NB4 (cell line): ENCODE measurements at regions not wholly inside any gene's neighbourhood (a gene's known extent, or its start where the extent isn't known, plus 50 kb on each side); places are given as distances from the start of the nearest gene placed in this dataset.

Experiments
- CTCF ChIP-seq: IDR thresholded peaks from one replicate; pipeline ENCODE4 v1.5.1; 2012; ENCODE audit warnings: low read depth, low read length
- MYC ChIP-seq: IDR thresholded peaks from 2 replicates; pipeline ENCODE4 v1.6.1; 2011; ENCODE audit warnings: low read depth, low read length
- POLR2A ChIP-seq: IDR thresholded peaks from 2 replicates; pipeline ENCODE4 v1.6.1; 2011; ENCODE audit warnings: mild to moderate bottlenecking; ENCODE audit not compliant: insufficient read length; ENCODE audit errors: extremely low read depth

- TF ChIP-seq CTCF (no peak), POLR2A (no peak), MYC (no peak)
Measured at GRCh38 chr13:61477619-61478018, 62.0 kb upstream of the PCDH20 start.
